Mucosa of descending colon (tissue), 3 donors: ENCODE measurements at regions not wholly inside any gene's neighbourhood (a gene's known extent, or its start where the extent isn't known, plus 50 kb on each side); places are given as distances from the start of the nearest gene placed in this dataset.
"Not testable (repeated sequence)": the region's sequence is repeated elsewhere in the genome, so short reads cannot be mapped to it uniquely, and the experiment has no call there.

Experiments used
- ATAC-seq: fragments of 200-7000 bp; cut with Tn5 transposase; one replicate; pipeline ENCODE4 v1.9.1; 2020; ENCODE audit warnings: mild to moderate bottlenecking, moderate library complexity
- DNase-seq, 3 donors: peaks; one replicate each; pipeline ENCODE4 v3.0.0-alpha.2; 2020
- H3K36me3 ChIP-seq: fragments of 200-600 bp; one replicate; pipeline ENCODE4 v1.8.0; 2021; ENCODE audit warnings: low read depth, mild to moderate bottlenecking
- H3K4me1 ChIP-seq: fragments of 200-600 bp; one replicate; pipeline ENCODE4 v1.8.0; 2021; ENCODE audit warnings: low read depth, mild to moderate bottlenecking
- H3K4me3 ChIP-seq: fragments of 200-600 bp; one replicate; pipeline ENCODE4 v1.8.0; 2021; ENCODE audit warnings: mild to moderate bottlenecking
- H3K9me3 ChIP-seq: fragments of 200-600 bp; one replicate; pipeline ENCODE4 v1.8.0; 2021; ENCODE audit warnings: mild to moderate bottlenecking
- CTCF ChIP-seq: fragments of 200-600 bp; IDR thresholded peaks from one replicate; pipeline ENCODE4 v1.8.0; 2022; ENCODE audit warnings: antibody characterized with exemption, mild to moderate bottlenecking
- intact Hi-C, 2 donors: fragments of 100-400 bp; cut with DNase I in 1 of 2; cut with micrococcal nuclease in 1 of 2; formaldehyde crosslinking; loops; one replicate each; pipeline versions ENCODE4 v1.11.0 to v1.11.1; 2022; cut with DNase I, micrococcal nuclease
- donor health status: DM: no; HTN: no; CAD: no; lungs with moderate emphysema.
- donor health status: DM: no; HTN: no; CAD: no.
- donor health status: DM: no; HTN: yes; CAD: no.

GRCh38 chr5:122656160-122656559, 118.7 kb upstream of the SNX2 start:
- no peak for TF ChIP-seq CTCF
- DNase-seq (no peak), ATAC-seq (no peak)
- Histone ChIP-seq H3K4me1 (no peaks in the 10 kb centered on the region), H3K9me3 (no peaks in the 10 kb centered on the region), H3K4me3 (no peak overlapping the region), H3K36me3 (no peaks in the 10 kb centered on the region)
- intact Hi-C loops, result no loop called here

GRCh38 chr5:122656577-122656976, 118.3 kb upstream of the SNX2 start:
- Histone ChIP-seq H3K9me3 (no peaks in the 10 kb centered on the region), H3K4me1 (no peaks in the 10 kb centered on the region), H3K4me3 (no peak overlapping the region), H3K36me3 (no peaks in the 10 kb centered on the region)
- DNase-seq, result no peak
- intact Hi-C loops, result no loop called here
- ATAC-seq, result no peak
- TF ChIP-seq CTCF, result no peak

GRCh38 chr5:122661496-122662180, 113.2 kb upstream of the SNX2 start:
- DNase-seq, result no peak
- no peak for TF ChIP-seq CTCF
- no peak overlapping the region for H3K4me3 ChIP-seq
- H3K9me3 ChIP-seq, result no peaks in the 10 kb centered on the region
- H3K4me1 ChIP-seq, result no peaks in the 10 kb centered on the region
- no peak for ATAC-seq
- intact Hi-C loops, result no loop called here
- no peaks in the 10 kb centered on the region for H3K36me3 ChIP-seq

GRCh38 chr5:122665051-122665450, 109.8 kb upstream of the SNX2 start:
- ATAC-seq, result no peak
- Histone ChIP-seq H3K9me3 (no peaks in the 10 kb centered on the region), H3K4me3 (no peak overlapping the region), H3K36me3 (no peaks in the 10 kb centered on the region), H3K4me1 (no peaks in the 10 kb centered on the region)
- intact Hi-C loops, result no loop called here
- no peak for DNase-seq
- TF ChIP-seq CTCF, result no peak

GRCh38 chr5:122668552-122668951, 106.3 kb upstream of the SNX2 start:
- H3K4me1 ChIP-seq, result no peaks in the 10 kb centered on the region

GRCh38 chr5:122669709-122670108, 105.2 kb upstream of the SNX2 start:
- H3K36me3 ChIP-seq, H3K4me3 ChIP-seq, ATAC-seq, H3K9me3 ChIP-seq, intact Hi-C loops, H3K4me1 ChIP-seq, DNase-seq: not testable (repeated sequence)

More at GRCh38 chr5:122668552-122668951, 106.3 kb upstream of the SNX2 start:
- intact Hi-C loops, result no loop called here
- Histone ChIP-seq H3K36me3 (no peaks in the 10 kb centered on the region), H3K4me3 (no peak overlapping the region), H3K9me3 (no peaks in the 10 kb centered on the region)
- TF ChIP-seq CTCF, result no peak
- ATAC-seq (no peak), DNase-seq (no peak)
